Calu3 (cell line): ENCODE measurements at regions not wholly inside any gene's neighbourhood (a gene's known extent, or its start where the extent isn't known, plus 50 kb on each side); places are given as distances from the start of the nearest gene placed in this dataset.

ENCODE experiments used
- BruUV-seq: library from RNA; stranded (reverse); fragments of 400-500 nt; replicated peaks from 2 replicates; lab custom pipeline; 2021; lab: Mats Ljungman, UMichigan
- CTCF ChIA-PET: fragments of 300-600 bp; sonication (Branson Sonifier 250); formaldehyde crosslinking; loops from one replicate; lab custom pipeline; 2022; ENCODE audit warnings: antibody characterized with exemption; lab: Charles Lee
- DNase-seq: peaks from one replicate; pipeline ENCODE4 v3.0.0; 2022
- H3K27ac Mint-ChIP-seq: one replicate; pipeline ENCODE4 v1.8.0; 2022; ENCODE audit warnings: mixed read lengths; ENCODE audit not compliant: unreplicated experiment
- H3K27me3 Mint-ChIP-seq: one replicate; pipeline ENCODE4 v1.8.0; 2022; ENCODE audit warnings: mixed read lengths; ENCODE audit not compliant: unreplicated experiment
- H3K36me3 Mint-ChIP-seq: one replicate; pipeline ENCODE4 v1.8.0; 2022; ENCODE audit warnings: mild to moderate bottlenecking, moderate library complexity, mixed read lengths; ENCODE audit not compliant: insufficient read depth, unreplicated experiment
- H3K4me1 Mint-ChIP-seq: one replicate; pipeline ENCODE4 v1.8.0; 2022; ENCODE audit warnings: mild to moderate bottlenecking, low read depth, mixed read lengths; ENCODE audit not compliant: unreplicated experiment
- H3K4me3 Mint-ChIP-seq: one replicate; pipeline ENCODE4 v1.8.0; 2022; ENCODE audit warnings: mild to moderate bottlenecking, low read depth, moderate library complexity, mixed read lengths; ENCODE audit not compliant: unreplicated experiment
- H3K9me3 Mint-ChIP-seq: one replicate; pipeline ENCODE4 v1.8.0; 2022; ENCODE audit warnings: low read depth, mixed read lengths; ENCODE audit not compliant: unreplicated experiment
- CTCF ChIP-seq: fragments of 200-600 bp; IDR thresholded peaks from one replicate; pipeline ENCODE4 v1.8.0; 2022; ENCODE audit warnings: antibody characterized with exemption; ENCODE audit not compliant: unreplicated experiment
- intact Hi-C: fragments of 100-400 bp; cut with micrococcal nuclease; formaldehyde crosslinking; loops from one replicate; pipeline ENCODE4 v1.10.0; 2022; ENCODE audit not compliant: unreplicated experiment

- CTCF ChIA-PET = no interaction called here
- Mint-ChIP-seq H3K27me3 (peaks cover 97% of the 10 kb centered on the region), H3K4me1 (no peaks in the 10 kb centered on the region), H3K9me3 (no peaks in the 10 kb centered on the region), H3K4me3 (no peak overlapping the region), H3K27ac (no peak overlapping the region), H3K36me3 (no peaks in the 10 kb centered on the region)
- BruUV-seq = no TSS peak
- intact Hi-C loops = no loop called here
- no peak for DNase-seq
- TF ChIP-seq CTCF = no peak
Observed at GRCh38 chr12:111155521-111155920, 213.4 kb downstream of the PHETA1 start.

GRCh38 chr12:111155020-111155419 is 213.9 kb downstream of the PHETA1 start:
- Mint-ChIP-seq H3K9me3 (no peaks in the 10 kb centered on the region), H3K27me3 (peaks cover 97% of the 10 kb centered on the region), H3K36me3 (no peaks in the 10 kb centered on the region), H3K4me1 (no peaks in the 10 kb centered on the region), H3K27ac (no peak overlapping the region), H3K4me3 (no peak overlapping the region)
- intact Hi-C loops = no loop called here
- no peak for DNase-seq
- BruUV-seq = no TSS peak
- no peak for TF ChIP-seq CTCF
- CTCF ChIA-PET = no interaction called here

DNA sequence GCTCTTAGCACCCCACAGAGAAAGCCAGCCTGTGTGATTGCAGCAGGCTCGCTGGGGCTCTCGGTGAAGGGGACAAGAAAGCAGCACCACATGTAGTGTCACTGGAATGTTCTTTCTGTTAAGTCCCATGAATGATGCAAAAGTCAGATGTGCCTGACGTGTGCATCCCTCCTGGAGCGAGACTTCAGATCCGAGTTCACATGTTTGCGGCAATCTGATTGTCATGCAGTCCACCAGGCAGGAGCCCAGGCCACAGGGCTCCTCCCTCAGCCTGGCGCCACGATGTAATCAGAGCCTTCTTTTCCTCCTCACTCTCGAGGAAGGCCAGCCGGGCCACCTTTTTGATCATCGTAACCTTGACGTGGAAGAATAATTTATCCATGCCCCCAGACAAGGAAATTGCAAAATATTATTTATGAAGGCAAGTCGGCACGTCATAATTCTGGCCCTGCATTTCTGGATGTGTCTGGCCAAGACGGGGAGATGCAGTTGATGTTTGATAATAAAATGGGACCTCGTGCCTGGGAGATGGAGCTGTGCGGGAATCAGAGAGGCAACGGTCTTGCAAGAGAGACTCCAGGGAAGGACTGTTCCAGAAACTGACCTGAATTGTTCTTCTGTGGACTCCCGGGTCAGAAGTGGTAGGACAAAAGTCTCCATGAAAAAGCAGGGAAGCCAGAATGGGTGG is 214.6 kb downstream of the PHETA1 start:
- H3K4me1 Mint-ChIP-seq = no peaks in the 10 kb centered on the region
- intact Hi-C loops = no loop called here
- H3K36me3 Mint-ChIP-seq = no peaks in the 10 kb centered on the region
- H3K27me3 Mint-ChIP-seq = peaks cover 97% of the 10 kb centered on the region
- no peaks in the 10 kb centered on the region for H3K9me3 Mint-ChIP-seq
- CTCF ChIA-PET = interaction anchor here (0.6 kb wide), 1 partner anchor 197 kb away, joined by 3 read pairs; no protein-coding TSS in a partner anchor
- DNase-seq = no peak
- TF ChIP-seq CTCF = no peak
- no TSS peak for BruUV-seq
- no peak overlapping the region for H3K4me3 Mint-ChIP-seq
- no peak overlapping the region for H3K27ac Mint-ChIP-seq

DNA sequence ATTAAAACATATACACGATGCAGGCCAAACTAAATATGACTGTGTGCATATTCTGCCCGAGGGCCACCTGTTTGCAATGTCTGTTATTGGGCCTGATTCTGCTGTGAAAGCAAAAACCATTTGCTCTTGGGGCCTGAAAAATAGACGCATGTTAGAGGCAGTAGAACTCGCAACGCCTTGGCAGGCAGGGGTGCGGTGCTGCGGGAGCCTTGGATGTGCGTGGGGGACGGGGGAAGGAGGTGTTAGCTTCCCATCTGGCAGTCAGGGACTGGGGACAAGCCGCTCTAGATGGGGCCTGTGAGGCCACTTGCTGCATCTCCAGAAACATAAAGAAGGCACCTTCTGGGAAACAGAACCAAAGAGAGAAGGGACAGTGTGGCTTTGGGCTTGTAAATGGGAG is 216.3 kb downstream of the PHETA1 start:
- Mint-ChIP-seq H3K4me3 (no peak overlapping the region), H3K4me1 (no peaks in the 10 kb centered on the region), H3K27ac (no peak overlapping the region), H3K27me3 (peaks cover 96% of the 10 kb centered on the region), H3K36me3 (no peaks in the 10 kb centered on the region), H3K9me3 (peaks cover 3% of the 10 kb centered on the region)
- intact Hi-C loops = no loop called here
- TF ChIP-seq CTCF = no peak
- no peak for DNase-seq
- CTCF ChIA-PET = no interaction called here
- BruUV-seq = no TSS peak
